ENCODE measurements at regions not wholly inside any gene's neighbourhood (a gene's known extent, or its start where the extent isn't known, plus 50 kb on each side); places are given as distances from the start of the nearest gene placed in this dataset.

DNA sequence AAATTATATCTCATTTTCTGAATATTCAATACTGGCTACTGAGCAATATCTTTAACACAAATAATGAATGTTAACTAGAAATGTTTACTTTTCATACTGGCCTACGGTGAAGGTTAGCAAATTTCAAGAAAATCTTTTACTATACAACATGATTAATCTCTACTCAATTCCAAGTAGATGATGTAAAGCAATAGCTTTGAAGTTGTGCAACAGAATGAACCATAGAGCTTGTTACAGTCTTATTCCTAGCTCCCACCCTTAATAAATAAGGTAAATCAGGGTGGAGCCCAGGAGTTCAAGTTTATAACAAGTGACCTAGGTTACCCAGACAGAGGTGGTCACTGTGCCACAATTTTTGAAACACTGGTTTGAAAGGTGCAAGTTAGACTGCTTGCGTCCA, 1678.1 kb downstream of the KCNT2 start:
- H3K4me3 ChIP-seq (ENCODE audit: low read depth, low read length): no peak overlapping the region
- DNase-seq (ENCODE audit: low read depth): no peak
- TF ChIP-seq, protein P1, sequence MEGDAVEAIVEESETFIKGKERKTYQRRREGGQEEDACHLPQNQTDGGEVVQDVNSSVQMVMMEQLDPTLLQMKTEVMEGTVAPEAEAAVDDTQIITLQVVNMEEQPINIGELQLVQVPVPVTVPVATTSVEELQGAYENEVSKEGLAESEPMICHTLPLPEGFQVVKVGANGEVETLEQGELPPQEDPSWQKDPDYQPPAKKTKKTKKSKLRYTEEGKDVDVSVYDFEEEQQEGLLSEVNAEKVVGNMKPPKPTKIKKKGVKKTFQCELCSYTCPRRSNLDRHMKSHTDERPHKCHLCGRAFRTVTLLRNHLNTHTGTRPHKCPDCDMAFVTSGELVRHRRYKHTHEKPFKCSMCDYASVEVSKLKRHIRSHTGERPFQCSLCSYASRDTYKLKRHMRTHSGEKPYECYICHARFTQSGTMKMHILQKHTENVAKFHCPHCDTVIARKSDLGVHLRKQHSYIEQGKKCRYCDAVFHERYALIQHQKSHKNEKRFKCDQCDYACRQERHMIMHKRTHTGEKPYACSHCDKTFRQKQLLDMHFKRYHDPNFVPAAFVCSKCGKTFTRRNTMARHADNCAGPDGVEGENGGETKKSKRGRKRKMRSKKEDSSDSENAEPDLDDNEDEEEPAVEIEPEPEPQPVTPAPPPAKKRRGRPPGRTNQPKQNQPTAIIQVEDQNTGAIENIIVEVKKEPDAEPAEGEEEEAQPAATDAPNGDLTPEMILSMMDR (IDR thresholded peaks at IDR 0.05; ENCODE audit: insufficient read depth, low read depth, low read length): no peak

DNA sequence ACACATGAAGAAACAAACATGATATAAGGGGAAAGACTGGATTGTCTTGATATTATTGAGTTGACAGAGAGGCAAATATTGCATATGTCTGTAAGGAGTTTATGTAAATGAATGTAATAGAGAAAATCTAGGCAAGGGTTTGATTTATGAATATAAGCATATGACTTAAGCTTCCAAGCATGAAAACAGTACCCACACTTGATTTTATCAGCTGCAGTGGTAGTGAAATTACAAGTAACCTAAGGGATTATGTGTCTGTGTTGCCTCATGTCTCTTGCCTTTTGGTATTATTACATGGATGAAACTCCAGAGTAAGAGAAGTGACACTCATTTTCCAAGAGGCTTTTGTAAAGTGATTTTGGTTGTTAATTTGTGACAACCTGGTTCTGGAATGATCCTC, 1678.9 kb downstream of the KCNT2 start:
- no peak overlapping the region for H3K4me3 ChIP-seq (ENCODE audit: low read depth, low read length)
- TF ChIP-seq, protein P1 (IDR thresholded peaks at IDR 0.05; ENCODE audit: insufficient read depth, low read depth, low read length): no peak
- no peak for DNase-seq (ENCODE audit: low read depth)

DNA sequence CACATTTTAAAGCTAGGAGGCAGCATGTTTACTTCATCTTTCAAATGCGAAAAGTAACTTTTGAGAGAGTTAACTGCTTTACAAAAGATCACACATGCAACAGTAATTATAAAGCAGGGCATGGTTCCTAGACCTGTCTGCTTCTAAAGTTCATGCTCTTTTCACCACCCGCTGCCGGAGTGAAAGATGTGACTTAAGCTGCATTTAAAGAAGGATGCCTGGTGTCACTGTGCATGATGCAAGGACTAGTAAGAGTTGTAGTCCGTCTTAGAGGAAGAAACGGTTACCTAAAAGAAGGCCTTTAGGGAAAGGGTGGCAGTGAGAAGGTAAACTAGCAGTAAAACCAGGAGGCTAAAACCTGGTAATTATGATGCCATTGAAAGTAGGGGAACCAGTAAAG, 1689.1 kb downstream of the KCNT2 start:
- no peak overlapping the region for H3K4me3 ChIP-seq (ENCODE audit: low read depth, low read length)
- TF ChIP-seq, protein P1 (IDR thresholded peaks at IDR 0.05; ENCODE audit: insufficient read depth, low read depth, low read length): no peak
- DNase-seq (ENCODE audit: low read depth): no peak

DNA sequence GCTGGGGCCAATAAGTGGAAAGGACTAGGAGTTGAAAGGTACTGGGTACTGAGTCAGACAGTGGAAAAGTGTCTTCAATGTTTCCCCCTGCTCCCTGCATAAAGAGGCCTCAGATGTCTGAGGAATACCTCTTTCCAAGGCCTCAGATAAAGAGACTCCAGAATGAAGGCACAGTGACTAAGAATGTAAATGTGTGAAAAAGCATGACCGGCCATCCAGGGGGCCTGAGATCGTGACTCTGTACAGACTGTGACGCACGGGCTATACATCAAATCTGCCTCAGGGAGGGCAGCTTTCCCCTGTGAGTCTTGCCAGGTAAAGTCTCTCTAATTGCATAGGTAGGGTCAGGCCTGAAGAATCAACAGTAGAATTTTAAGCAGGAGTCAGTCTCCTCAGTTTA, 1690.5 kb downstream of the KCNT2 start:
- no peak overlapping the region for H3K4me3 ChIP-seq (ENCODE audit: low read depth, low read length)
- TF ChIP-seq, protein P1 (IDR thresholded peaks at IDR 0.05; ENCODE audit: insufficient read depth, low read depth, low read length): no peak
- no peak for DNase-seq (ENCODE audit: low read depth)

DNA sequence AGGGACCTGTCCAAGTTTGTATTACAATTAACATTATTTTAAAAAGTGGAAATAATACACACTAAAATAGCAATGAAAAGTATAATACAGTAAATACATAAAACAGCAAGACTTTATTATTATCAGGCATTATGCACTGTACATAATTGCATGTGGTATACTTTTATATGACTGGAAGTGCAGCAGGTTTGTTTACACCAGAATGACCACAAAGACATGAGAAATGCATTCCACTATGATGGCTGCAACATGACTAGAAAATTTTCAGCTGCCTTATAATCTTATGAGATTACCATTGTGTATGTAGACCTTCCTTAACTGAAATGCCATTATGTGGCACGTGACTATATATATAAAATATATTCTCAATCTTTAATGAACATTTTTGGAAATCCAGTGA, 1699.6 kb downstream of the KCNT2 start:
- no peak overlapping the region for H3K4me3 ChIP-seq (ENCODE audit: low read depth, low read length)
- DNase-seq (ENCODE audit: low read depth): no peak
- TF ChIP-seq, protein P1 (IDR thresholded peaks at IDR 0.05; ENCODE audit: insufficient read depth, low read depth, low read length): no peak

DNA sequence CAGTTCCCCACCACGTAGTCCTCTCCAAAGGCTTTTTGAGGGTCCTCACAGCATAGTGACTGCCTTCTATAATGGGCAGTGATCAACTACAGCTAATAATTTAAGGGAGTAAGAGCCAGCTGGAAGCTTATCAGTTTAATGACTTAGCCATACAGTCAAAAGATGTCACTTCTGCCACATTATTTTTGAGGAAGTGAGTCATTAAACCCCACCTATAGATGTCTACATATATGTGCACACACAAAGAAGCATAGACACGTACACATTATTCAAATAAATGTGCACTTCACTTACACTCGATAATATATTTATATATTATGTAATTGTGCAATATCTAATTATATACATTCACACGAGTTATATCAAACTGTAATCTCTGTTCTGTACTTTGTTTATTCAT, 1704.7 kb downstream of the KCNT2 start:
- DNase-seq (ENCODE audit: low read depth): no peak
- no peak overlapping the region for H3K4me3 ChIP-seq (ENCODE audit: low read depth, low read length)
- TF ChIP-seq, protein P1 (IDR thresholded peaks at IDR 0.05; ENCODE audit: insufficient read depth, low read depth, low read length): no peak

DNA sequence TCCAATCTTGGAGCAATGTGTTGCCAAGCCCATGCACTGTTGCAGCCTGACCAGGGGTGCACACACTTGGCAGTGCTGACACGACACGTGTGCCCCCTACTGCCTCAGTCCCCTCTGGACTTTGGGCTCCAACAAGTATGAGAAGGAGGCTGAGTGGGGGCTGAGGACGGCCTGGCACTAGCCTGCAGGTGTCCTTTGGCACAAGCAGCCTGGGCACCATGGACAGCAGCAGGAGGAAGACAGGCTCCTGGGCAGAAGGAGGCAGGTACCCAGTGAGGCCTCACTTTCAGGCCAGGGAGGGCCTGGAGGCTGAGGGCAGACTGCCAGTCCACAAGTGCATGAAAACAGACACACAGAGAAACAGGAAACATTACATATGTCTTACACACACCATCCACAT, 1702.9 kb upstream of the B3GALT2 start:
- TF ChIP-seq, protein P1 (IDR thresholded peaks at IDR 0.05; ENCODE audit: insufficient read depth, low read depth, low read length): no peak
- DNase-seq (ENCODE audit: low read depth): no peak
- no peak overlapping the region for H3K4me3 ChIP-seq (ENCODE audit: low read depth, low read length)

All from fibroblast of villous mesenchyme (primary cell).